DND-41 (cell line): ENCODE measurements at regions not wholly inside any gene's neighbourhood (a gene's known extent, or its start where the extent isn't known, plus 50 kb on each side); places are given as distances from the start of the nearest gene placed in this dataset.

Experiments used
- EZH2 ChIP-seq: IDR thresholded peaks from 3 replicates; pipeline ENCODE4 v1.6.1; 2012; ENCODE audit warnings: borderline replicate concordance, low read depth, mild to moderate bottlenecking, moderate library complexity, low read length, inconsistent platforms; ENCODE audit not compliant: severe bottlenecking
- TF ChIP-seq, protein P1 (sequence below): IDR thresholded peaks from 2 replicates; pipeline ENCODE4 v1.5.1; 2012; ENCODE audit warnings: borderline replicate concordance, low read length, moderate library complexity, mild to moderate bottlenecking; ENCODE audit not compliant: poor library complexity, severe bottlenecking; ENCODE audit errors: extremely low read depth

DNA sequence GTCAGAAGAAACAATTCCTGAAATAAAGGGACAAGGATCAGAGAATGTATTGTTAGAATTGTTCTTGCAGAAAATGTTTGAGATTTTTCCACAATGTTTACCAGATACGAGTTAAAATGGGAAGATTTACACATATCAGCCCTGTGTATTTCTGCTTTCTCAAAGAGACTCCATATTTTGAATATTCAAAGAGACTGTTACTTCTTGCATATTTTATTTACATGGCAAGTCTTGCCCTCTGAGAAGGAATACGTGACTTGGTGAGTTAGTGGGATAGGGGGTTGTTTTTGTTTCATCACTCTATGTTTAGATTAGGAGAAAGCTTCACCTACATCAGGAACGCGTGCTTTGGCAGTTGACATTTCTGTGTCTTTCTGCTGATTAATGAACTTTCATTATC, 56.1 kb upstream of the ZDHHC17 start:
- TF ChIP-seq, protein P1, sequence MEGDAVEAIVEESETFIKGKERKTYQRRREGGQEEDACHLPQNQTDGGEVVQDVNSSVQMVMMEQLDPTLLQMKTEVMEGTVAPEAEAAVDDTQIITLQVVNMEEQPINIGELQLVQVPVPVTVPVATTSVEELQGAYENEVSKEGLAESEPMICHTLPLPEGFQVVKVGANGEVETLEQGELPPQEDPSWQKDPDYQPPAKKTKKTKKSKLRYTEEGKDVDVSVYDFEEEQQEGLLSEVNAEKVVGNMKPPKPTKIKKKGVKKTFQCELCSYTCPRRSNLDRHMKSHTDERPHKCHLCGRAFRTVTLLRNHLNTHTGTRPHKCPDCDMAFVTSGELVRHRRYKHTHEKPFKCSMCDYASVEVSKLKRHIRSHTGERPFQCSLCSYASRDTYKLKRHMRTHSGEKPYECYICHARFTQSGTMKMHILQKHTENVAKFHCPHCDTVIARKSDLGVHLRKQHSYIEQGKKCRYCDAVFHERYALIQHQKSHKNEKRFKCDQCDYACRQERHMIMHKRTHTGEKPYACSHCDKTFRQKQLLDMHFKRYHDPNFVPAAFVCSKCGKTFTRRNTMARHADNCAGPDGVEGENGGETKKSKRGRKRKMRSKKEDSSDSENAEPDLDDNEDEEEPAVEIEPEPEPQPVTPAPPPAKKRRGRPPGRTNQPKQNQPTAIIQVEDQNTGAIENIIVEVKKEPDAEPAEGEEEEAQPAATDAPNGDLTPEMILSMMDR = no peak
- no peak for TF ChIP-seq EZH2
